ENCODE measurements at regions not wholly inside any gene's neighbourhood (a gene's known extent, or its start where the extent isn't known, plus 50 kb on each side); places are given as distances from the start of the nearest gene placed in this dataset.

GRCh38 chr5:106363578-106363977 is 1307.2 kb downstream of the EFNA5 start:
- TF ChIP-seq NFRKB (IDR thresholded peaks at IDR 0.05) (no peak), FOXM1 (IDR thresholded peaks at IDR 0.05; ENCODE audit: borderline replicate concordance) (no peak), FOXA1 (IDR thresholded peaks at IDR 0.05) (no peak), FOXK2 (IDR thresholded peaks at IDR 0.05) (no peak), BHLHE40 (IDR thresholded peaks at IDR 0.05; ENCODE audit: borderline replicate concordance) (no peak), SP1 (IDR thresholded peaks at IDR 0.05) (no peak), PKNOX1 (IDR thresholded peaks at IDR 0.05) (no peak), TARDBP (IDR thresholded peaks at IDR 0.05) (no peak), ARNT (IDR thresholded peaks at IDR 0.05) (no peak), SUZ12 (IDR thresholded peaks at IDR 0.05) (no peak)

Measured in HEK293T (cell line).